Peyer's patch (tissue), 4 donors: ENCODE measurements at regions not wholly inside any gene's neighbourhood (a gene's known extent, or its start where the extent isn't known, plus 50 kb on each side); places are given as distances from the start of the nearest gene placed in this dataset.

Source experiments
- POLR2A ChIP-seq, 2 donors: fragments of 450-650 bp; IDR thresholded peaks; one replicate each; pipeline ENCODE4 v1.5.1; 2017; ENCODE audit warnings: antibody characterized with exemption in 2 of 2, mild to moderate bottlenecking in 2 of 2, moderate library complexity in 2 of 2
- TF ChIP-seq, protein P1 (sequence below), 6 experiments: fragments of 450-650 bp in 4 of 6; fragments of 200-600 bp in 2 of 6; sonication (generic) in 1 of 6; IDR thresholded peaks; one replicate each; pipeline ENCODE4 v1.5.1; 2017 to 2019; ENCODE audit warnings: antibody characterized with exemption in 6 of 6, mild to moderate bottlenecking in 3 of 6, moderate library complexity in 1 of 6

DNA sequence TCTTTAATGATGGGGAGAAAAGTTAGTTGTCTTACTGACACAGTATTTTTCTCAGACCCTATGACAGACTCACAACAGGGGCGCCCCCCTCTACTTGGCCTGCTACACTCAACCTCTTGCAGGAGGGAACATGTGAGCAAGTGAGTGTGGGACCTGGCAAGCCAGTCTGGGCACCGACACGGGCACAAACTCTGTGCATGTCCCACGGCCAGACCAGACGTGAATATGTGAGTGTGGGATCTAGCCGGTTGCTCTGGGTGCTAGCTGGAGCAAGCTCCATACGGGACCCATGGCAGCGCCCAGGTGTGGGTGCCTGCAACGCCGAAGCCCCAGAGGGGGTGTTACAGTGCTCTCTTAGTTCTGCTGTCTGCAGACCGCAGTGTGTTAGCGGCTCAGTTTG is 1437.3 kb upstream of the MIR17HG start:
- TF ChIP-seq, protein P1, sequence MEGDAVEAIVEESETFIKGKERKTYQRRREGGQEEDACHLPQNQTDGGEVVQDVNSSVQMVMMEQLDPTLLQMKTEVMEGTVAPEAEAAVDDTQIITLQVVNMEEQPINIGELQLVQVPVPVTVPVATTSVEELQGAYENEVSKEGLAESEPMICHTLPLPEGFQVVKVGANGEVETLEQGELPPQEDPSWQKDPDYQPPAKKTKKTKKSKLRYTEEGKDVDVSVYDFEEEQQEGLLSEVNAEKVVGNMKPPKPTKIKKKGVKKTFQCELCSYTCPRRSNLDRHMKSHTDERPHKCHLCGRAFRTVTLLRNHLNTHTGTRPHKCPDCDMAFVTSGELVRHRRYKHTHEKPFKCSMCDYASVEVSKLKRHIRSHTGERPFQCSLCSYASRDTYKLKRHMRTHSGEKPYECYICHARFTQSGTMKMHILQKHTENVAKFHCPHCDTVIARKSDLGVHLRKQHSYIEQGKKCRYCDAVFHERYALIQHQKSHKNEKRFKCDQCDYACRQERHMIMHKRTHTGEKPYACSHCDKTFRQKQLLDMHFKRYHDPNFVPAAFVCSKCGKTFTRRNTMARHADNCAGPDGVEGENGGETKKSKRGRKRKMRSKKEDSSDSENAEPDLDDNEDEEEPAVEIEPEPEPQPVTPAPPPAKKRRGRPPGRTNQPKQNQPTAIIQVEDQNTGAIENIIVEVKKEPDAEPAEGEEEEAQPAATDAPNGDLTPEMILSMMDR (IDR thresholded peaks at IDR 0.05) = no peak
- no peak for TF ChIP-seq POLR2A (IDR thresholded peaks at IDR 0.05)
